SK-N-SH treated with all-trans-retinoic acid at 6 μM for 48 hours (cell line): ENCODE measurements at regions not wholly inside any gene's neighbourhood (a gene's known extent, or its start where the extent isn't known, plus 50 kb on each side); places are given as distances from the start of the nearest gene placed in this dataset.

ENCODE experiments used
- ARNTL ChIP-seq: fragments of 450-650 bp; formaldehyde crosslinking; IDR thresholded peaks from 2 replicates; pipeline ENCODE4 v1.5.0; 2020; ENCODE audit warnings: low read depth, mild to moderate bottlenecking, moderate library complexity, borderline replicate concordance
- GLIS3 ChIP-seq: fragments of 250-450 bp; sonication (Bioruptor Pico); IDR thresholded peaks from 2 replicates; pipeline ENCODE4 v1.5.0; 2020; ENCODE audit warnings: mild to moderate bottlenecking, moderate library complexity
- OSR1 ChIP-seq: fragments of 250-450 bp; sonication (Bioruptor Pico); IDR thresholded peaks from 2 replicates; pipeline ENCODE4 v1.8.0; 2022; ENCODE audit warnings: moderate library complexity, mild to moderate bottlenecking, inconsistent platforms
- PPARA ChIP-seq: fragments of 250-450 bp; sonication (Bioruptor Pico); IDR thresholded peaks from 2 replicates; pipeline ENCODE4 v1.5.0; 2020; ENCODE audit warnings: mild to moderate bottlenecking, borderline replicate concordance
- RARB ChIP-seq: fragments of 250-450 bp; sonication (Bioruptor Pico); IDR thresholded peaks from 2 replicates; pipeline ENCODE4 v1.8.0; 2021; ENCODE audit warnings: mild to moderate bottlenecking, moderate library complexity
- SNAI2 ChIP-seq: fragments of 250-450 bp; sonication (Bioruptor Pico); IDR thresholded peaks from 2 replicates; pipeline ENCODE4 v1.5.0; 2020; ENCODE audit warnings: mild to moderate bottlenecking, moderate library complexity
- ZFP3 ChIP-seq: fragments of 250-450 bp; sonication (Bioruptor Pico); IDR thresholded peaks from 2 replicates; pipeline ENCODE4 v1.5.0; 2020; ENCODE audit warnings: mild to moderate bottlenecking, moderate library complexity
- ZFP30 ChIP-seq: fragments of 450-650 bp; formaldehyde crosslinking; IDR thresholded peaks from 2 replicates; pipeline ENCODE4 v1.5.0; 2022; ENCODE audit warnings: mild to moderate bottlenecking, moderate library complexity
- ZNF565 ChIP-seq: fragments of 450-650 bp; formaldehyde crosslinking; conservative IDR thresholded peaks from 2 replicates; pipeline ENCODE4 v1.5.0; 2020; ENCODE audit warnings: low read depth, mild to moderate bottlenecking, moderate library complexity
- ZNF8 ChIP-seq: fragments of 450-650 bp; formaldehyde crosslinking; IDR thresholded peaks from 2 replicates; pipeline ENCODE4 v1.5.0; 2020; ENCODE audit warnings: mild to moderate bottlenecking, moderate library complexity
- TF ChIP-seq, protein P1 (sequence below): fragments of 250-450 bp; sonication (Bioruptor Pico); IDR thresholded peaks from 2 replicates; pipeline ENCODE4 v1.5.1; 2020; ENCODE audit warnings: low read depth, mild to moderate bottlenecking, moderate library complexity
- TF ChIP-seq, protein P2 (sequence below): fragments of 250-450 bp; sonication (Bioruptor Pico); IDR thresholded peaks from 2 replicates; pipeline ENCODE4 v1.8.0; 2020; ENCODE audit warnings: mild to moderate bottlenecking, moderate library complexity, borderline replicate concordance
- TF ChIP-seq, protein P3 (sequence below): fragments of 250-450 bp; sonication (Bioruptor Pico); IDR thresholded peaks from 2 replicates; pipeline ENCODE4 v1.8.0; 2021; ENCODE audit warnings: low read depth, mild to moderate bottlenecking, moderate library complexity, borderline replicate concordance
- TF ChIP-seq, protein P4 (sequence below): fragments of 250-450 bp; sonication (Bioruptor Pico); IDR thresholded peaks from 2 replicates; pipeline ENCODE4 v1.5.1; 2021; ENCODE audit warnings: mild to moderate bottlenecking, moderate library complexity

DNA sequence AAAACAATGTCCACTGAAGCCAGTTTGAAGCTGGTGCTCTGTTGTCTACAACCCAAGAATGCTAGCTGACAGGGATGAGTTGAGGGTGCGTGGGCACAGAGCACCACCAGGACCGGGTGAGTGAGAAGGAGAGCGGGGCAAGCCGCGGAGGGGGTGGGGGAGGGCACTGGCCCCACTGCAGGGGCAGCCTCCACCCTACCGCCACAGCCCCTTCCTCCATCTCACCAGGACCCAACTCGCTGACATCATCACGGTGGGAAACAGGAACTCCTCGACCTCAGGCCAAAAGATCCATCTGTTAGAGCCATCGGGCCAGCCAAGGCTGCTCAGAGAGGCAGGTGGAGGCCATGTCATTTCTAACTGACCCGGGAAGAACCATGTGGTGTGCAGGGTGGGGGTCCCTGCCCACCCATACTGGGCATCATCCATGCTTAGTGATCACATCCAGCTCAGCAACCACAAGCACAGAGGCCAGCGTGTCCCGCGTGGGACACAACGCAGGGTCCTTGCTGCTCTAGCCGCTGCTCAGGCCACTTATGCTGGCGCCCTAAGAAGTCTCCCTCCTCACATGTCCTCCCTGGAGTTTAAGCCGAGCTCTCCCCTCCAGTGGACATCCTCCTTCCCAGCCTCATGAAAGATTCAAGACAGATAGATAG, 57.6 kb upstream of the GATA2 start:
- TF ChIP-seq, protein P1, sequence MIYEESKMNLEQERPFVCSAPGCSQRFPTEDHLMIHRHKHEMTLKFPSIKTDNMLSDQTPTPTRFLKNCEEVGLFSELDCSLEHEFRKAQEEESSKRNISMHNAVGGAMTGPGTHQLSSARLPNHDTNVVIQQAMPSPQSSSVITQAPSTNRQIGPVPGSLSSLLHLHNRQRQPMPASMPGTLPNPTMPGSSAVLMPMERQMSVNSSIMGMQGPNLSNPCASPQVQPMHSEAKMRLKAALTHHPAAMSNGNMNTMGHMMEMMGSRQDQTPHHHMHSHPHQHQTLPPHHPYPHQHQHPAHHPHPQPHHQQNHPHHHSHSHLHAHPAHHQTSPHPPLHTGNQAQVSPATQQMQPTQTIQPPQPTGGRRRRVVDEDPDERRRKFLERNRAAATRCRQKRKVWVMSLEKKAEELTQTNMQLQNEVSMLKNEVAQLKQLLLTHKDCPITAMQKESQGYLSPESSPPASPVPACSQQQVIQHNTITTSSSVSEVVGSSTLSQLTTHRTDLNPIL (CRISPR knock-in tag), result no peak
- TF ChIP-seq ZFP3 (CRISPR knock-in tag), result no peak
- no peak for TF ChIP-seq ZNF565
- TF ChIP-seq OSR1 (CRISPR knock-in tag), result no peak
- no peak for TF ChIP-seq GLIS3
- TF ChIP-seq, protein P2, sequence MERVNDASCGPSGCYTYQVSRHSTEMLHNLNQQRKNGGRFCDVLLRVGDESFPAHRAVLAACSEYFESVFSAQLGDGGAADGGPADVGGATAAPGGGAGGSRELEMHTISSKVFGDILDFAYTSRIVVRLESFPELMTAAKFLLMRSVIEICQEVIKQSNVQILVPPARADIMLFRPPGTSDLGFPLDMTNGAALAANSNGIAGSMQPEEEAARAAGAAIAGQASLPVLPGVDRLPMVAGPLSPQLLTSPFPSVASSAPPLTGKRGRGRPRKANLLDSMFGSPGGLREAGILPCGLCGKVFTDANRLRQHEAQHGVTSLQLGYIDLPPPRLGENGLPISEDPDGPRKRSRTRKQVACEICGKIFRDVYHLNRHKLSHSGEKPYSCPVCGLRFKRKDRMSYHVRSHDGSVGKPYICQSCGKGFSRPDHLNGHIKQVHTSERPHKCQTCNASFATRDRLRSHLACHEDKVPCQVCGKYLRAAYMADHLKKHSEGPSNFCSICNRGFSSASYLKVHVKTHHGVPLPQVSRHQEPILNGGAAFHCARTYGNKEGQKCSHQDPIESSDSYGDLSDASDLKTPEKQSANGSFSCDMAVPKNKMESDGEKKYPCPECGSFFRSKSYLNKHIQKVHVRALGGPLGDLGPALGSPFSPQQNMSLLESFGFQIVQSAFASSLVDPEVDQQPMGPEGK, result no peak
- no peak for TF ChIP-seq ZNF8 (CRISPR knock-in tag)
- TF ChIP-seq, protein P3, sequence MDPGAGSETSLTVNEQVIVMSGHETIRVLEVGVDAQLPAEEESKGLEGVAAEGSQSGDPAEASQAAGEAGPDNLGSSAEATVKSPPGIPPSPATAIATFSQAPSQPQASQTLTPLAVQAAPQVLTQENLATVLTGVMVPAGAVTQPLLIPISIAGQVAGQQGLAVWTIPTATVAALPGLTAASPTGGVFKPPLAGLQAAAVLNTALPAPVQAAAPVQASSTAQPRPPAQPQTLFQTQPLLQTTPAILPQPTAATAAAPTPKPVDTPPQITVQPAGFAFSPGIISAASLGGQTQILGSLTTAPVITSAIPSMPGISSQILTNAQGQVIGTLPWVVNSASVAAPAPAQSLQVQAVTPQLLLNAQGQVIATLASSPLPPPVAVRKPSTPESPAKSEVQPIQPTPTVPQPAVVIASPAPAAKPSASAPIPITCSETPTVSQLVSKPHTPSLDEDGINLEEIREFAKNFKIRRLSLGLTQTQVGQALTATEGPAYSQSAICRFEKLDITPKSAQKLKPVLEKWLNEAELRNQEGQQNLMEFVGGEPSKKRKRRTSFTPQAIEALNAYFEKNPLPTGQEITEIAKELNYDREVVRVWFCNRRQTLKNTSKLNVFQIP (CRISPR knock-in tag), result no peak
- TF ChIP-seq ARNTL (CRISPR knock-in tag), result no peak
- TF ChIP-seq RARB (CRISPR knock-in tag), result no peak
- no peak for TF ChIP-seq PPARA (CRISPR knock-in tag)
- no peak for TF ChIP-seq ZFP30
- no peak for TF ChIP-seq SNAI2 (CRISPR knock-in tag)
- TF ChIP-seq, protein P4, sequence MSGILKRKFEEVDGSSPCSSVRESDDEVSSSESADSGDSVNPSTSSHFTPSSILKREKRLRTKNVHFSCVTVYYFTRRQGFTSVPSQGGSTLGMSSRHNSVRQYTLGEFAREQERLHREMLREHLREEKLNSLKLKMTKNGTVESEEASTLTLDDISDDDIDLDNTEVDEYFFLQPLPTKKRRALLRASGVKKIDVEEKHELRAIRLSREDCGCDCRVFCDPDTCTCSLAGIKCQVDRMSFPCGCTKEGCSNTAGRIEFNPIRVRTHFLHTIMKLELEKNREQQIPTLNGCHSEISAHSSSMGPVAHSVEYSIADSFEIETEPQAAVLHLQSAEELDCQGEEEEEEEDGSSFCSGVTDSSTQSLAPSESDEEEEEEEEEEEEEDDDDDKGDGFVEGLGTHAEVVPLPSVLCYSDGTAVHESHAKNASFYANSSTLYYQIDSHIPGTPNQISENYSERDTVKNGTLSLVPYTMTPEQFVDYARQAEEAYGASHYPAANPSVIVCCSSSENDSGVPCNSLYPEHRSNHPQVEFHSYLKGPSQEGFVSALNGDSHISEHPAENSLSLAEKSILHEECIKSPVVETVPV, result no peak
